Right lobe of liver (tissue), 6 donors: ENCODE measurements at regions not wholly inside any gene's neighbourhood (a gene's known extent, or its start where the extent isn't known, plus 50 kb on each side); places are given as distances from the start of the nearest gene placed in this dataset.
"Not testable (repeated sequence)": the region's sequence is repeated elsewhere in the genome, so short reads cannot be mapped to it uniquely, and the experiment has no call there.

Experiments
- ATAC-seq, 4 donors: fragments of 200-7000 bp; cut with Tn5 transposase; one replicate each; pipeline ENCODE4 v1.9.1; 2020; ENCODE audit warnings: mild to moderate bottlenecking in 4 of 4, moderate library complexity in 4 of 4
- DNase-seq, 3 donors: peaks; one replicate each; pipeline ENCODE4 v3.0.0-alpha.2; 2020
- H3K27ac ChIP-seq, 3 donors: fragments of 200-600 bp; one replicate each; pipeline ENCODE4 v1.8.0; 2022
- H3K27me3 ChIP-seq, 2 donors: fragments of 200-600 bp; one replicate each; pipeline ENCODE4 v1.8.0; 2022
- H3K36me3 ChIP-seq, 4 donors: fragments of 200-600 bp; sonication (generic) in 1 of 4; one replicate each; pipeline versions ENCODE4 v1.5.1 to v1.8.0; 2017 to 2022; ENCODE audit warnings: control low read depth in 1 of 4
- H3K4me1 ChIP-seq, 4 donors: fragments of 200-600 bp; sonication (generic) in 1 of 4; one replicate each; pipeline versions ENCODE4 v1.5.1 to v1.8.0; 2017 to 2022; ENCODE audit warnings: control low read depth in 1 of 4
- H3K4me3 ChIP-seq, 3 donors: fragments of 200-600 bp; one replicate each; pipeline ENCODE4 v1.8.0; 2022
- H3K9me3 ChIP-seq, 4 donors: fragments of 200-600 bp; sonication (generic) in 1 of 4; one replicate each; pipeline versions ENCODE4 v1.5.1 to v1.8.0; 2017 to 2022; ENCODE audit warnings: control low read depth in 1 of 4
- CTCF ChIP-seq, 4 donors: fragments of 200-600 bp in 3 of 4; fragments of 450-650 bp in 1 of 4; IDR thresholded peaks; one replicate each; pipeline versions ENCODE4 v1.5.1 to v1.8.0; 2016 to 2022; ENCODE audit warnings: antibody characterized with exemption in 4 of 4, mild to moderate bottlenecking in 2 of 4
- POLR2A ChIP-seq: fragments of 450-650 bp; IDR thresholded peaks from one replicate; pipeline ENCODE4 v1.6.1; 2017; ENCODE audit warnings: antibody characterized with exemption, mild to moderate bottlenecking
- WGBS: methylation state at CpG from one replicate; pipeline ENCODE4 v1.1.6; 2018; ENCODE audit warnings: low coverage, low lambda C conversion rate; ENCODE audit not compliant: insufficient coverage; ENCODE audit errors: missing lambda C conversion rate; 5-methylcytosine and 5-hydroxymethylcytosine counted together
- intact Hi-C, 2 donors: fragments of 100-400 bp; cut with DNase I; formaldehyde crosslinking; loops; one replicate each; pipeline versions ENCODE4 v1.11.2 to v1.14.1; 2022
- donor health status: DM: no; HTN: yes; CAD: no.
- donor health status: DM: no; HTN: no; CAD: no.
- donor health status: DM: no; HTN: no; CAD: no.
- donor health status: DM: no; HTN: yes; CAD: no.
- donor health status: DM: no; HTN: yes; CAD: no.

GRCh38 chr6:54525731-54526130, 217.5 kb downstream of the TINAG start:
- H3K4me3 ChIP-seq: no peak overlapping the region
- no peaks in the 10 kb centered on the region for H3K27me3 ChIP-seq
- no peaks in the 10 kb centered on the region for H3K36me3 ChIP-seq
- H3K9me3 ChIP-seq: no peaks in the 10 kb centered on the region
- DNase-seq (no peak), ATAC-seq (no peak)
- intact Hi-C loops: no loop called here
- no peaks in the 10 kb centered on the region for H3K4me1 ChIP-seq
- H3K27ac ChIP-seq: no peak overlapping the region
- no peak for TF ChIP-seq CTCF (IDR thresholded peaks at IDR 0.05)
- TF ChIP-seq POLR2A: no peak
- WGBS: 41% methylated on average over 2 of the region's 2 CpGs

- no peaks in the 10 kb centered on the region for H3K4me1 ChIP-seq
- no peak for TF ChIP-seq CTCF (IDR thresholded peaks at IDR 0.05)
- no peak for TF ChIP-seq POLR2A
- no peak for ATAC-seq
- intact Hi-C loops: no loop called here
- no peak for DNase-seq
- 19% methylated on average over 2 of the region's 2 CpGs for WGBS
- H3K27me3 ChIP-seq: no peaks in the 10 kb centered on the region
- H3K4me3 ChIP-seq: no peak overlapping the region
- no peaks in the 10 kb centered on the region for H3K9me3 ChIP-seq
- H3K27ac ChIP-seq: no peak overlapping the region
- no peaks in the 10 kb centered on the region for H3K36me3 ChIP-seq
Observed at GRCh38 chr6:54533567-54533966, 225.3 kb downstream of the TINAG start.

- TF ChIP-seq CTCF (IDR thresholded peaks at IDR 0.05) (no peak), POLR2A (no peak)
Observed at GRCh38 chr6:54535568-54535967, 227.3 kb downstream of the TINAG start.

GRCh38 chr6:54541541-54541940, 233.3 kb downstream of the TINAG start:
- H3K36me3 ChIP-seq: no peaks in the 10 kb centered on the region
- intact Hi-C loops: no loop called here
- H3K27ac ChIP-seq: no peak overlapping the region
- WGBS: 57% methylated on average over 1 of the region's 1 CpG
- no peak for ATAC-seq
- TF ChIP-seq POLR2A (no peak), CTCF (IDR thresholded peaks at IDR 0.05) (no peak)
- no peaks in the 10 kb centered on the region for H3K9me3 ChIP-seq
- DNase-seq: no peak
- no peaks in the 10 kb centered on the region for H3K4me1 ChIP-seq
- no peaks in the 10 kb centered on the region for H3K27me3 ChIP-seq
- no peak overlapping the region for H3K4me3 ChIP-seq

More at GRCh38 chr6:54535568-54535967, 227.3 kb downstream of the TINAG start:
- DNase-seq (no peak), ATAC-seq (no peak)
- no peaks in the 10 kb centered on the region for H3K36me3 ChIP-seq
- intact Hi-C loops: no loop called here
- 0% methylated on average over 1 of the region's 1 CpG for WGBS
- H3K27ac ChIP-seq: no peak overlapping the region
- no peaks in the 10 kb centered on the region for H3K27me3 ChIP-seq
- no peaks in the 10 kb centered on the region for H3K4me1 ChIP-seq
- H3K4me3 ChIP-seq: no peak overlapping the region
- no peaks in the 10 kb centered on the region for H3K9me3 ChIP-seq

- no peak for ATAC-seq
- WGBS: 48% methylated on average over 4 of the region's 4 CpGs
- Histone ChIP-seq H3K4me1 (no peaks in the 10 kb centered on the region), H3K9me3 (no peaks in the 10 kb centered on the region), H3K4me3 (no peak overlapping the region), H3K36me3 (no peaks in the 10 kb centered on the region), H3K27ac (no peak overlapping the region), H3K27me3 (no peaks in the 10 kb centered on the region)
- TF ChIP-seq POLR2A (no peak), CTCF (IDR thresholded peaks at IDR 0.05) (no peak)
- no peak for DNase-seq
- intact Hi-C loops: no loop called here
Observed at GRCh38 chr6:54559136-54559535, 250.9 kb downstream of the TINAG start.

GRCh38 chr6:54564188-54564587, 255.9 kb downstream of the TINAG start:
- intact Hi-C loops, H3K4me1 ChIP-seq: not testable (repeated sequence)
- 87% methylated on average over 2 of the region's 2 CpGs for WGBS

More at GRCh38 chr6:54564188-54564587, 255.9 kb downstream of the TINAG start:
- not testable (repeated sequence) for H3K36me3 ChIP-seq, ATAC-seq, H3K27me3 ChIP-seq, H3K27ac ChIP-seq, DNase-seq, H3K4me3 ChIP-seq, H3K9me3 ChIP-seq
